Astrocyte (in vitro differentiated cells and primary cell): ENCODE measurements at regions not wholly inside any gene's neighbourhood (a gene's known extent, or its start where the extent isn't known, plus 50 kb on each side); places are given as distances from the start of the nearest gene placed in this dataset.

Experiments used
- DNase-seq: peaks from one replicate; pipeline ENCODE4 v3.0.0-alpha.2; 2010; ENCODE audit warnings: low read depth
- FAIRE-seq: peaks from 2 replicates; lab custom pipeline; 2011; peaks lifted over from hg19 to GRCh38; lab: Jason Lieb, UNC
- H2AFZ ChIP-seq: 2 replicates; pipeline ENCODE4 v1.6.0; 2012; ENCODE audit warnings: low read depth, low read length, inconsistent platforms
- H3K27ac ChIP-seq: 2 replicates; pipeline ENCODE4 v1.5.1; 2011; ENCODE audit warnings: low read depth, low read length, inconsistent platforms
- H3K27me3 ChIP-seq: 2 replicates; pipeline ENCODE4 v1.6.0; 2011; ENCODE audit warnings: low read length, inconsistent platforms; ENCODE audit not compliant: insufficient read depth
- H3K36me3 ChIP-seq: 2 replicates; pipeline ENCODE4 v1.5.1; 2011; ENCODE audit warnings: low read length, inconsistent platforms; ENCODE audit not compliant: insufficient read depth
- H3K4me1 ChIP-seq: 2 replicates; pipeline ENCODE4 v1.5.1; 2011; ENCODE audit warnings: low read length, inconsistent platforms; ENCODE audit not compliant: insufficient read depth
- H3K4me2 ChIP-seq: 2 replicates; pipeline ENCODE4 v1.6.0; 2012; ENCODE audit warnings: low read length, inconsistent platforms
- H3K4me3 ChIP-seq: 2 replicates; pipeline ENCODE4 v1.5.1; 2011; ENCODE audit warnings: low read depth, mild to moderate bottlenecking, low read length, inconsistent platforms; ENCODE audit not compliant: insufficient read depth
- H3K79me2 ChIP-seq: 2 replicates; pipeline ENCODE4 v1.6.0; 2012; ENCODE audit warnings: mild to moderate bottlenecking, low read length, inconsistent platforms; ENCODE audit not compliant: insufficient read depth
- H3K9ac ChIP-seq: 2 replicates; pipeline ENCODE4 v1.6.0; 2012; ENCODE audit warnings: mild to moderate bottlenecking, low read length, inconsistent platforms
- H3K9me3 ChIP-seq: 2 replicates; pipeline ENCODE4 v1.5.1; 2012; ENCODE audit warnings: low read depth, mild to moderate bottlenecking, low read length, inconsistent platforms; ENCODE audit not compliant: insufficient read depth
- H4K20me1 ChIP-seq: 2 replicates; pipeline ENCODE4 v1.6.0; 2012; ENCODE audit warnings: low read length, inconsistent platforms; ENCODE audit not compliant: insufficient read depth
- H3K27ac Mint-ChIP-seq: one replicate; pipeline ENCODE4 v1.8.0; 2021; ENCODE audit warnings: mild to moderate bottlenecking, mixed read lengths; ENCODE audit not compliant: unreplicated experiment
- H3K27me3 Mint-ChIP-seq: one replicate; pipeline ENCODE4 v1.8.0; 2021; ENCODE audit warnings: low read depth, mixed read lengths; ENCODE audit not compliant: unreplicated experiment
- H3K36me3 Mint-ChIP-seq: one replicate; pipeline ENCODE4 v1.8.0; 2021; ENCODE audit warnings: low read depth, mixed read lengths; ENCODE audit not compliant: unreplicated experiment
- H3K4me1 Mint-ChIP-seq: one replicate; pipeline ENCODE4 v1.8.0; 2021; ENCODE audit warnings: low read depth, mixed read lengths; ENCODE audit not compliant: unreplicated experiment
- H3K4me3 Mint-ChIP-seq: one replicate; pipeline ENCODE4 v1.8.0; 2021; ENCODE audit warnings: mild to moderate bottlenecking, moderate library complexity, mixed read lengths; ENCODE audit not compliant: unreplicated experiment
- H3K9me3 Mint-ChIP-seq: one replicate; pipeline ENCODE4 v1.8.0; 2021; ENCODE audit warnings: mild to moderate bottlenecking, mixed read lengths; ENCODE audit not compliant: unreplicated experiment
- EZH2 ChIP-seq: IDR thresholded peaks from 2 replicates; pipeline ENCODE4 v1.6.1; 2012; ENCODE audit warnings: mild to moderate bottlenecking, low read length, inconsistent platforms; ENCODE audit not compliant: insufficient read depth
- TF ChIP-seq, protein P1 (sequence below): IDR thresholded peaks from 2 replicates; pipeline ENCODE4 v1.5.1; 2011; ENCODE audit warnings: low read depth, mild to moderate bottlenecking, inconsistent platforms, low read length, moderate library complexity; ENCODE audit not compliant: insufficient read depth

DNA sequence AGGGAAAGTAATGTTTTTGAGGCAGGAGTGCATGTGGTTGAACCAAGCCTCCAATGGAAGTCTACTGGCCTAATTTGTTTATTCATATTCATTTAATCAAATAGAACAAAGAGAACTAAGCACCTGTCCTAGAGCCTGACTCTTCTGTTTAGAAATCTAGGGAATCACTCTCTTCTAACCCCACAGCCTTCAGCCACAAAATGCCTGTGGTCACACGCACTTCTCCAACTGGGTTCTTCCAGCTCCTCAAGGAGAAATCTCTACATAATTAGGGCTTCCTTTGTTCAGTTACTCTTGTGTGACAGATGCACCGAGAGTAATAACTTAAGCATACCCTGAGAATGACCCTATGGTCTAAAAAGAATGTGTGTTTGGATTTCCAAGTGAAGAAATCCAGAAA, 133.7 kb upstream of the NAMPT start:
- peaks cover 2% of the 10 kb centered on the region for H3K36me3 Mint-ChIP-seq

DNA sequence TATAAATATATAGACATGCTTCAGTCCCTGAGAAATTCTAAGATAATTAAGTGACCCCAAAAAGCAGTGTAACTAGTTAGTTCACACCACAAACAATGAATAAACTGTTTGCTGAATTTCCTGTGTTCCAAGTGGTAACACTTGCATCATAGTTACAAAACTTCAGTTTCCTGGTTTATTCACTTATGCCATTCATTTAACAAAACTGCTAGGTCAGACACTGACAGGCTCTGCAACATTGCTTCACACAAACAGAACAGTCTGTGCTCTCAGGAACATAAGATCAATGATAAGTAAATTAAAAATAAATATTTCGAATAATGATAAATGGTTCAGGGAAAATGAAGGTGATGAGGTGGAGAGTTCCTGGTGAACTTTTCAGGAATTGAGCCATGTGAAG, 133.3 kb upstream of the NAMPT start:
- Histone ChIP-seq H4K20me1 (no peaks in the 10 kb centered on the region), H3K9me3 (peaks cover 4% of the 10 kb centered on the region), H3K36me3 (no peaks in the 10 kb centered on the region), H2AFZ (no peak overlapping the region), H3K4me3 (no peak overlapping the region), H3K9ac (no peak overlapping the region), H3K4me2 (no peak overlapping the region), H3K27ac (no peak overlapping the region), H3K27me3 (no peaks in the 10 kb centered on the region), H3K79me2 (no peaks in the 10 kb centered on the region), H3K4me1 (peaks cover 8% of the 10 kb centered on the region)
- Mint-ChIP-seq H3K36me3 (peaks cover 2% of the 10 kb centered on the region), H3K9me3 (peaks cover 6% of the 10 kb centered on the region), H3K27me3 (peaks cover 1% of the 10 kb centered on the region), H3K4me3 (no peak overlapping the region), H3K4me1 (peaks cover 17% of the 10 kb centered on the region), H3K27ac (no peak overlapping the region)
- FAIRE-seq (no peak), DNase-seq (no peak)
- TF ChIP-seq EZH2: no peak
- TF ChIP-seq, protein P1, sequence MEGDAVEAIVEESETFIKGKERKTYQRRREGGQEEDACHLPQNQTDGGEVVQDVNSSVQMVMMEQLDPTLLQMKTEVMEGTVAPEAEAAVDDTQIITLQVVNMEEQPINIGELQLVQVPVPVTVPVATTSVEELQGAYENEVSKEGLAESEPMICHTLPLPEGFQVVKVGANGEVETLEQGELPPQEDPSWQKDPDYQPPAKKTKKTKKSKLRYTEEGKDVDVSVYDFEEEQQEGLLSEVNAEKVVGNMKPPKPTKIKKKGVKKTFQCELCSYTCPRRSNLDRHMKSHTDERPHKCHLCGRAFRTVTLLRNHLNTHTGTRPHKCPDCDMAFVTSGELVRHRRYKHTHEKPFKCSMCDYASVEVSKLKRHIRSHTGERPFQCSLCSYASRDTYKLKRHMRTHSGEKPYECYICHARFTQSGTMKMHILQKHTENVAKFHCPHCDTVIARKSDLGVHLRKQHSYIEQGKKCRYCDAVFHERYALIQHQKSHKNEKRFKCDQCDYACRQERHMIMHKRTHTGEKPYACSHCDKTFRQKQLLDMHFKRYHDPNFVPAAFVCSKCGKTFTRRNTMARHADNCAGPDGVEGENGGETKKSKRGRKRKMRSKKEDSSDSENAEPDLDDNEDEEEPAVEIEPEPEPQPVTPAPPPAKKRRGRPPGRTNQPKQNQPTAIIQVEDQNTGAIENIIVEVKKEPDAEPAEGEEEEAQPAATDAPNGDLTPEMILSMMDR: no peak

More for the DNA sequence above, 133.7 kb upstream of the NAMPT start:
- FAIRE-seq (no peak), DNase-seq (peak; percentile 94)
- no peaks in the 10 kb centered on the region for H3K79me2 ChIP-seq
- peaks cover 6% of the 10 kb centered on the region for H3K9me3 Mint-ChIP-seq
- no peaks in the 10 kb centered on the region for H4K20me1 ChIP-seq
- TF ChIP-seq, protein P1: no peak
- TF ChIP-seq EZH2: no peak
- no peak overlapping the region for H3K4me3 Mint-ChIP-seq
- no peaks in the 10 kb centered on the region for H3K27me3 ChIP-seq
- H3K27ac Mint-ChIP-seq: peak overlapping the region; percentile 19
- H3K36me3 ChIP-seq: no peaks in the 10 kb centered on the region
- H3K27ac ChIP-seq: no peak overlapping the region
- H3K4me3 ChIP-seq: no peak overlapping the region
- peaks cover 4% of the 10 kb centered on the region for H3K9me3 ChIP-seq
- peaks cover 8% of the 10 kb centered on the region for H3K4me1 ChIP-seq
- H3K4me1 Mint-ChIP-seq: peaks cover 17% of the 10 kb centered on the region
- peaks cover 5% of the 10 kb centered on the region for H3K27me3 Mint-ChIP-seq
- no peak overlapping the region for H3K9ac ChIP-seq
- no peak overlapping the region for H3K4me2 ChIP-seq
- H2AFZ ChIP-seq: no peak overlapping the region

DNA sequence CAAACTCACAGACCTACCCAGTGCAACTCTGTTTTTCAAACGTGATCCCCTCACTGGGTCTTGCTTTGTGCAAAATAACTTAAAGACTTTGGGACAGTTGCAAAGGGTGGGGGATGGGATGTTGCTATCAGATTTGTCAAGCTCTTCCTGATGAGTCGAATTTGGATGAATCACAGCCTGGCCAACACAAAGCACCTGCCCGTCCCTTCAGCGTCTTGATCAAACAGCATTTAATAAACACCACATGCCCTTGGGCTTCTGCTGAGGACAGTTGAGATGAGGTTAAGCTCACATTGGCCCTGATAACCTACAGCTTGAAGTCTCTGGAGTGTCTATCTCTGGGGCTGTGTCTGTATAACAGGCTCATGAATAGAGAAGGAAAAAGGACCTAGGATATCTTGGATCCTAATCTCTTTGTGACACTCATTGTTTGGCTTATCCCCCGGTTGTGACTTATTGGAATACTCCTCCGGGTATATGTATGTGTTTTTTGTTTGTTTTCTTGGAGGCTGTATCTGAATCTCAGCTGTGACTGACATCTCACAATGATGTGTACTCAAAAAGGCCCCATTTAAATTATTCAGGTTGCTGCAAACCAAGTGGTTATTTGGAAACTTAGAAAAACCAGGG, 132.6 kb upstream of the NAMPT start:
- H3K4me2 ChIP-seq: no peak overlapping the region
- H2AFZ ChIP-seq: no peak overlapping the region
- Mint-ChIP-seq H3K27me3 (no peaks in the 10 kb centered on the region), H3K4me1 (peaks cover 17% of the 10 kb centered on the region), H3K9me3 (peaks cover 6% of the 10 kb centered on the region), H3K36me3 (peaks cover 2% of the 10 kb centered on the region), H3K27ac (no peak overlapping the region), H3K4me3 (no peak overlapping the region)
- no peak overlapping the region for H3K27ac ChIP-seq
- no peaks in the 10 kb centered on the region for H3K27me3 ChIP-seq
- H3K9ac ChIP-seq: no peak overlapping the region
- H4K20me1 ChIP-seq: no peaks in the 10 kb centered on the region
- peaks cover 4% of the 10 kb centered on the region for H3K9me3 ChIP-seq
- DNase-seq: no peak
- no peaks in the 10 kb centered on the region for H3K36me3 ChIP-seq
- no peaks in the 10 kb centered on the region for H3K79me2 ChIP-seq
- TF ChIP-seq EZH2: no peak
- TF ChIP-seq, protein P1: no peak
- peaks cover 8% of the 10 kb centered on the region for H3K4me1 ChIP-seq
- no peak overlapping the region for H3K4me3 ChIP-seq
- FAIRE-seq: no peak
